ENCODE measurements at regions not wholly inside any gene's neighbourhood (a gene's known extent, or its start where the extent isn't known, plus 50 kb on each side); places are given as distances from the start of the nearest gene placed in this dataset.
A peak's percentile ranks its signal among the peaks of the same experiment; 100 is the strongest.
"Not testable (repeated sequence)": the region's sequence is repeated elsewhere in the genome, so short reads cannot be mapped to it uniquely, and the experiment has no call there.

DNA sequence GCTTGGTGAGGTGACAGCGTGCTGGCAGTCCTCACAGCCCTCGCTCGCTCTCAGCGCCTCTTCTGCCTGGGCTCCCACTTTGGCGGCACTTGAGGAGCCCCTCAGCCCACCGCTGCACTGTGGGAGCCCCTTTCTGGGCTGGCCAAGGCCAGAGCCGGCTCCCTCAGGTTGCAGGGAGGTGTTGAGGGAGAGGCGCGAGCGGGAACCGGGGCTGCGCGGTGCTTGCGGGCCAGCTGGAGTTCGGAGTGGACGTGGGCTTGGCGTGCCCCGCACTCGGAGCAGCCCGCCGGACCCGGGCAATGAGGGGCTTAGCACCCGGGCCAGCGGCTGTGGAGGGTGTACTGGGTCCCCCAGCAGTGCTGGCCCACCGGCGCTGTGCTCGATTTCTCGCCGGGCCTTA is 134.2 kb upstream of the BASP1 start:
- not testable (repeated sequence) for DNase-seq (ENCODE audit: low read depth)

DNA sequence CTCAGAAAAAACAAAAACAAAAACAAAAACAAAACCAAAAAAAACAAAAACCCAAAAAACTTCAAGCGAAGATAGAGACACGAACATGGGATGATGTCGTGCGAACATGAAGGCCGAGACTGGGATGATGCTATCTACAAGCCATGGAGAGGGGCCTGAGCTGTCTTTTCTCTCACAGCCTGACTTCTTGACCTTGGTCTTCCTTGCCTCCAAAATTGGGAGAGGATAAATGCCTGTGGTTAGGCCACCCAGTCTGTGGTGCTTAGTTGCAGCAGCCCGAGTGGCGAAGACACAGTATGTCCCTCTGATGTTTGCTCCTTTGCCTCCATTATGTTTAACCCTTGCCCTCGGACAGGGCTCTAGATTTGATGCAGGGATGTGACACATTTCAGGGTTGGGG is 130.4 kb upstream of the BASP1 start:
- peak; percentile 61 for DNase-seq (ENCODE audit: low read depth)

DNA sequence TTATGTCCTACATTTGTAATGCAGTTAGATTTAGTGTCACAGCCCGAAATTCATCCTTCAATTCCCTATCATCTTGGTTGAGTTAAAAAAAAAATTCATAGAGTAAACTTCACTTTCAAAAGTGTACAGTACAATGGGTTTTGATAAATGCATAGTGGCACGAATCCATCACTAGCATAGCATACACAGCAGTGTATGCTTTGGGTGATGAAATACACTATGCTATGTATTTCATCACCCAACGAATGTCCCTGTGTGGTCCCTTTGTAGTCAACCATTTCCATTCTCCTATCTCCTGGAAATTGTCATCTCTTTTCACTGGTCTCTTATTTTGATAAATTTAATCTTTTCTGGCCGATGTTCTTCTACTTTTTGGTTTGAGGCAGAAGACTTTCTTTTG is 129.4 kb upstream of the BASP1 start:
- DNase-seq (ENCODE audit: low read depth): no peak

DNA sequence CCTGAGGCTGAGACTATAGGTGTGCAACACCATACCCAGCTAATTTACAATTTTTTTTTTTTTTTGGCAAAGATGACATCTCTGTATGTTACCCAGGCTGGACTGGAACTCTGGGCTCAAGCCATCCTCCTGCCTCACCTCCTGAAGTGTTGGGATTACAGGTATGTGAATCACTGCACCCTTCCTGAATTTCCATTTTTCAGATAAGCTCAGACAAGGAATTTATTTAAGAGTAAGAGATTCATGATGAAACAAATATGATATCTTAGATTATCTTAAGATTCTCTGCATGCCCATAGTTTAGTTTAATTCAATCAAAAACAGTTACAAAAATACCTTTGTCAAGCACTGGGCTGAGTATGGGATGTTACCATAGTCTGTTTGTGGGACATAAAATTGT is 128.4 kb upstream of the BASP1 start:
- no peak for DNase-seq (ENCODE audit: low read depth)

DNA sequence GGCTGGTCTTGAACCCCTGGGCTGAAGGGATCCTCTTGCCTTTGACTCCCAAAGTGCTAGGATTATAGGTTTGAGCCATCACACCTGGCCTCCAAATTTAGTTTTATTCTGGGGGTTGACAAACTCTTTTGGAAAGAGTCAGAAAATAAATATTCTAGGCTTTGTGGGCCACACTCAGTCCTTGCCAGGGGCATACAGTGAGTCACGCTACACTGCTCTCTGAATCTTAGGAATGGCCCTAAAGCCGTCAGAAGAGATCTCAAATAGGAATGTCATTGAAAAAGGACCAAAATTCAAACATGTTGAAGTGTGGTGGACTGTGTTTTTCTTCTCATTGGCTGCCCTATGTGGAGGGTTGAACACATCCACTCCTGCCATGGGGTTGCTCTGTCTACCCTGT is 127.7 kb upstream of the BASP1 start:
- no peak for DNase-seq (ENCODE audit: low read depth)

DNA sequence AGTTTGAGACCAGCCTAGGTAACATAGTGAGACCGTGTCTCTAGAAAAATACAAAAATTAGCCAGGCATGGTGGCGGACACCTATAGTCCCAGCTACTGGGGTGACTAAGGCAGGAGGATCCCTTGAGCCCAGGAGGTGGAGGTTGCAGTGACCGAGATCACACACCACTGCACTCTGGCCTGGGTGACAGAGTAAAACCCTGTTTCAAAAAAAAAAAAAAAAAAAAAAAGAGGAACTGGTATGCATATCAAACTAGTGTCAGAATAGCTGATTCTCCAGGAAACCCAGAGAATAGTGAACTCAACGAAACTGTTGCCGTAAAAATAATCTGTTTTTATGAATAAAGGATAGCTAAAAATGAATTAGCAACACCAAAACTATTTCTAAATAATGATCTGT is 126.6 kb upstream of the BASP1 start:
- DNase-seq (ENCODE audit: low read depth): no peak

GRCh38 chr5:17094830-17095229 is 122.6 kb upstream of the BASP1 start:
- peak; percentile 32 for DNase-seq (ENCODE audit: low read depth)

- no peak for DNase-seq (ENCODE audit: low read depth)
Observed at GRCh38 chr5:17096952-17097695, 120.3 kb upstream of the BASP1 start.

DNA sequence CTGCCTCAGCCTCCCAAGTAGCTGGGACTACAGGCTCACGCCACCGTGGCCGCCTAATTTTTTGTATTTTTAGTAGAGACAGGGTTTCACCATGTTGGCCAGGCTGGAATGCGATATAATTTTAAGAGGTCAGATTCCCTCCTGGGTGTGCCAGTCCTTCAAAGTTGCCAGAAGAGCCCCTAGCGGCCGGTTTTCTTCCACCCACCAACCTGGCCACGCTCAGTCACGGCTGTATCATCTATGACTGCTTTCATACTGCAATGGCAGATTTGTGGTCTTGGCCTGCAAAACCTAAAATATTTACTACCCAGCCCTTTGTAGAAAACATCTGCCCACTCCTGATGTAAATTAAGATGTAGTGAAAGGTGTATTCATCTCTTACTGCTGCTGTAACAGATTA is 117.5 kb upstream of the BASP1 start:
- DNase-seq (ENCODE audit: low read depth): no peak

- DNase-seq (ENCODE audit: low read depth): no peak
Observed at GRCh38 chr5:17103461-17103860, 114.0 kb upstream of the BASP1 start.

DNA sequence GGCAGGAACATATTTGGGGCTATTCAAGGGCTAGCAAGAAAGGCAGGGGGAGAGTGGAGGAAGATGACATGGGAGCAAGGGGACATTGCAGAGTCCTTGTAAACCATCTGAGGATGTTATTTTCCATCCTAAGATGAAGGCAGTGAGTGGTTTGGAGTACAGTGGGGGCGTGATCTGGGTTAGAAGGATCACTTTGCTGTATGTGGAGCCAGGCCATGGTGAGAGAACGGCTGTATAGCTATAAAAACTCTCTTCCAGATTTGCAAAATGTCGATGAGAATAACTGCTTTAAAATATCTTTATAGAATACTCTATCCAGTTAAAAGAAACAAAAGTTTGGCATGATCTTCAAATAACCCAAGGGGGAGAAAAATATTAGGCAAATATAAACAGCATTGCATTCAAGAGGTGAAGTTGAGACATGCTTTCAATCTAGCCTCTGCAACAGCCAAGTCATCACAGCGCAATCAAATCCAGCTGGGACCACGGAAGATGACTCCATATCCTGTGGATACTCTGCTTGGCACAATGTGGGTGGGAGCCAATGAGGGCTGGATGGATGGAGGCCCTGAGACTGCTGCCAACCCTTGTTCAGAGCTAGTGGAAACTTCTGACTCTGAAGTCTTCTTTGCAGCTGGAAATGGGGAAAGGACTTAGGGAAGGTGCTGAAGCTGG is 111.5 kb upstream of the BASP1 start:
- peak; percentile 64 for DNase-seq (ENCODE audit: low read depth)

DNA sequence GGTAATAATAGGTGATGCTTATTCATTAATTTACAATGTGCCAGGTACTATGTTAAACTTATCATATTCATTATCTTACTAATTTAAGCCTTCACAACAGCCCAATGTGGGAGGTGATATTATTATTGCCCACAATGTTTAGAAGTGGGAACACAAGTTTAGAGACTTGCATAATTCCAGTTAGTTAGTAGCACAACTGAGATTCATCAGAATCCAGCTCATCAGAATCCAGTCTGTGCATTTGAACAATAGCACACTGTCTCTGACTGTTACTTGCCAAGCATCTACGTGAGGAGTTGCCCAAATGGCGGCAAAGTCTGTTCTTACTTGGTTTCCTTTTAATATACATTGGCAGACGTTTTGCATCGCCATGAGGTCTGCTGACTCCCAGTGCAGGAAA is 110.9 kb upstream of the BASP1 start:
- no peak for DNase-seq (ENCODE audit: low read depth)

DNA sequence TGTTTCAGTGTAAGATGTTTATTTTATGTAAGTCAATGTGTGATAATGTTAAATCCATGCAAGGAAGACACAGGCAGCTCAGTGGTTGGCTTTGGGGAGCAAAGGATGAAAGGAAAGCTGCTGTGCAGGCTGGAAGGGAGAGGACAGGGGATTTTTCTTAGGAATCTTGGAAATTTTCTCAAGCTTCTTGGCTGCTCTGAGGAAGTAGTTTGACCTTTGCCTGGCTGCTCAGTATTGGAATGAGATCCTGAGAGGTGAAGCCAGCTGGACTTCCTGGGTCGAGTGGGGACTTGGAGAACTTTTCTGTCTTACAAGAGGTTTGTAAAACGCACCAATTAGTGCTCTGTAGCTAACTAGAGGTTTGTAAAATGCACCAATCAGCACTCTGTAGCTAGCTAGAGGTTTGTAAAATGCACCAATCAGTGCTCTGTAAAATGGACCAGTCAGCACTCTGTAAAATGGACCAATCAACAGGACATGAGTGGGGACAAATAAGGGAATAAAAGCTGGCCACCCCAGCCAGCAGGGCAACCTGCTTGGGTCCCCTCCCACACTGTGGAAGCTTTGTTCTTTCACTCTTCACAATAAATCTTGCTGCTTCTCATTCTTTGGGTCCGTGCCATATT is 105.2 kb upstream of the BASP1 start:
- not testable (repeated sequence) for DNase-seq (ENCODE audit: low read depth)

- DNase-seq (ENCODE audit: low read depth): peak; percentile 96
Observed at GRCh38 chr5:17113174-17113958, 104.1 kb upstream of the BASP1 start.

GRCh38 chr5:17114233-17114632 is 103.2 kb upstream of the BASP1 start:
- no peak for DNase-seq (ENCODE audit: low read depth)

GRCh38 chr5:17114715-17115599 is 102.5 kb upstream of the BASP1 start:
- DNase-seq (ENCODE audit: low read depth): no peak

- no peak for DNase-seq (ENCODE audit: low read depth)
Observed at GRCh38 chr5:17115855-17116254, 101.6 kb upstream of the BASP1 start.

DNA sequence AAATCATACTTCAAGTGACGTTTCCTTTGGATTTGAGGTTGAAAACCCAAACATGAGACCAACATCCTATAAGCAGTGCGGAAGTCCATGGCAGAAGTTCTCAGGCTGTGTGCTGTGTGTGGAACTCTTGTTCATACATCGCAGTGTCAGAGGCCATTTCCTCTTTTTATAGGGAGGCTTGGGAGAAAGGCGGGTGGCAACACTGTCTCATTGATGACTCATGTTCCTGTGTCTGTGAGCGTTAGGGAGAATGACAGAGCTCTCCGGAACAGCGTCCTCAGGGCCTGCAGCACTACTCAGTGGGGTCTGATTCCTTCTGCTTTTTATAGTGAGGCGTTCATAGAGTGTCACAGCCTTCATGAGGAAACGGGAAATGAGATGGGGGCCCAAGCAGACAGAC is 98.8 kb upstream of the BASP1 start:
- DNase-seq (ENCODE audit: low read depth): peak; percentile 96

- DNase-seq (ENCODE audit: low read depth): no peak
Observed at GRCh38 chr5:17120209-17120608, 97.2 kb upstream of the BASP1 start.

GRCh38 chr5:17121776-17122175 is 95.7 kb upstream of the BASP1 start:
- DNase-seq (ENCODE audit: low read depth): no peak

- no peak for DNase-seq (ENCODE audit: low read depth)
Observed at GRCh38 chr5:17123010-17123409, 94.4 kb upstream of the BASP1 start.

DNA sequence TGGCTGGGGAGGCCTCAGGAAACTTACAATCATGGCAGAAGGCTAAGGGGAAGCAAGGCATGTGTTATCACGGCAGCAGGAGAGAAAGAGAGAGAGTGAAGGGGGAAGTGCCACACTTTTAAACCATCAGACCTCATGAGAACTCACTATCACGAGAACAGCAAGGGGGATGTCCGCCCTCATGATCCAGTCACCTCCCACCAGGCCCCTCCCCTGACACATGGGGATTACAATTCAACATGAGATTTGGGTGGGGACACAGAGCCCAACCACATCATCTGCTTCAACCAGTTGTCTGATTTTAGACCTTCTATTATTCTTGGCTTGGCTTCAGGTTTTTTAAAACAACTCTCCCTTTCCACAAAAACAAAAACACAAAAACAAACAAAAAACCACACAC is 93.7 kb upstream of the BASP1 start:
- DNase-seq (ENCODE audit: low read depth): not testable (repeated sequence)

Data from iris pigment epithelial cell (primary cell).